MM.1S (cell line): ENCODE measurements at regions not wholly inside any gene's neighbourhood (a gene's known extent, or its start where the extent isn't known, plus 50 kb on each side); places are given as distances from the start of the nearest gene placed in this dataset.

Experiments
- CTCF ChIP-seq: fragments of 300-600 bp; sonication (generic); IDR thresholded peaks from 2 replicates; pipeline ENCODE4 v1.5.1; 2016; ENCODE audit warnings: antibody characterized with exemption, low read length, mixed read lengths
- EZH2 ChIP-seq: fragments of 300-600 bp; sonication (generic); optimal IDR thresholded peaks from 2 replicates; pipeline ENCODE3; 2017; ENCODE audit warnings: low read depth, mild to moderate bottlenecking, antibody characterized with exemption, low read length, mixed read lengths
- EZH2phosphoT487 ChIP-seq: fragments of 300-600 bp; sonication (generic); IDR thresholded peaks from 2 replicates; pipeline ENCODE4 v1.6.1; 2018; ENCODE audit warnings: antibody characterized with exemption, low read length

- TF ChIP-seq CTCF, result no peak
- no peak for TF ChIP-seq EZH2
- no peak for TF ChIP-seq EZH2phosphoT487
These were observed 174.1 kb upstream of the UBE2E2 start for GRCh38 chr3:23029001-23029400.
